CD4-positive, alpha-beta memory T cell (primary cell): ENCODE measurements at regions not wholly inside any gene's neighbourhood (a gene's known extent, or its start where the extent isn't known, plus 50 kb on each side); places are given as distances from the start of the nearest gene placed in this dataset.

Experiments
- CTCF ChIA-PET: fragments of 350-600 bp; sonication (Branson Sonifier 250); formaldehyde crosslinking; loops from one replicate; lab custom pipeline; 2021; ENCODE audit warnings: inconsistent platforms; ENCODE audit not compliant: partially characterized antibody; lab: Charles Lee
- POLR2A ChIA-PET: fragments of 350-600 bp; sonication (Branson Sonifier 250); formaldehyde crosslinking; loops from one replicate; lab custom pipeline; 2021; ENCODE audit not compliant: partially characterized antibody; lab: Charles Lee
- DNase-seq, 5 donors: peaks; one replicate each; pipeline versions ENCODE4 v3.0.0 to v3.0.0-alpha.2; 2020 to 2022; ENCODE audit warnings: mixed read lengths in 1 of 5
- H3K27ac ChIP-seq: one replicate; pipeline ENCODE4 v1.7.0; 2013; ENCODE audit warnings: low read depth, low read length
- H3K27me3 ChIP-seq: 2 replicates; pipeline ENCODE4 v1.7.0; 2013; ENCODE audit warnings: mild to moderate bottlenecking, low read length, moderate library complexity; ENCODE audit not compliant: insufficient read depth
- H3K36me3 ChIP-seq: 2 replicates; pipeline ENCODE4 v1.7.0; 2013; ENCODE audit warnings: mild to moderate bottlenecking, low read length, moderate library complexity; ENCODE audit not compliant: insufficient read depth
- H3K4me1 ChIP-seq: 2 replicates; pipeline ENCODE4 v1.7.0; 2013; ENCODE audit warnings: mild to moderate bottlenecking, low read length, moderate library complexity; ENCODE audit not compliant: insufficient read depth
- H3K4me3 ChIP-seq, 2 donors: one replicate each; pipeline ENCODE4 v1.7.0; 2013; ENCODE audit warnings: low read length in 2 of 2, mild to moderate bottlenecking in 1 of 2
- H3K9me3 ChIP-seq, 2 donors: one replicate each; pipeline ENCODE4 v1.7.0; 2013; ENCODE audit warnings: low read length in 2 of 2, control low read depth in 1 of 2; ENCODE audit not compliant: control insufficient read depth in 1 of 2
- H3K27ac Mint-ChIP-seq, 7 donors: one replicate each; pipeline ENCODE4 v1.8.0; 2020 to 2021; ENCODE audit warnings: mixed read lengths in 7 of 7, mild to moderate bottlenecking in 6 of 7, inconsistent platforms in 3 of 7, moderate library complexity in 3 of 7
- H3K27me3 Mint-ChIP-seq, 2 donors: one replicate each; pipeline ENCODE4 v1.8.0; 2020 to 2021; ENCODE audit warnings: mixed read lengths in 2 of 2
- H3K36me3 Mint-ChIP-seq, 2 donors: one replicate each; pipeline ENCODE4 v1.8.0; 2020 to 2021; ENCODE audit warnings: mixed read lengths in 2 of 2, inconsistent platforms in 1 of 2, mild to moderate bottlenecking in 1 of 2
- H3K4me1 Mint-ChIP-seq, 4 donors: one replicate each; pipeline ENCODE4 v1.8.0; 2020 to 2021; ENCODE audit warnings: mixed read lengths in 4 of 4, mild to moderate bottlenecking in 1 of 4
- H3K4me3 Mint-ChIP-seq, 8 donors: one replicate each; pipeline ENCODE4 v1.8.0; 2020 to 2021; ENCODE audit warnings: mixed read lengths in 8 of 8, mild to moderate bottlenecking in 7 of 8, moderate library complexity in 6 of 8, inconsistent platforms in 3 of 8
- H3K9me3 Mint-ChIP-seq, 8 donors: one replicate each; pipeline ENCODE4 v1.8.0; 2020 to 2021; ENCODE audit warnings: mixed read lengths in 8 of 8, mild to moderate bottlenecking in 5 of 8, inconsistent platforms in 3 of 8, moderate library complexity in 1 of 8
- intact Hi-C: fragments of 100-400 bp; cut with micrococcal nuclease; formaldehyde crosslinking; loops from one replicate; pipeline ENCODE4 v1.15.1; 2023

GRCh38 chr1:79633456-79633855, 626.9 kb upstream of the ADGRL4 start:
- Mint-ChIP-seq H3K4me1 (no peaks in the 10 kb centered on the region), H3K9me3 (peaks cover 0 to 3% (median 0%) of the 10 kb centered on the region in 8 donors), H3K4me3 (no peak overlapping the region), H3K27me3 (no peaks in the 10 kb centered on the region), H3K36me3 (no peaks in the 10 kb centered on the region), H3K27ac (no peak overlapping the region)
- Histone ChIP-seq H3K4me1 (no peaks in the 10 kb centered on the region), H3K36me3 (no peaks in the 10 kb centered on the region), H3K4me3 (no peak overlapping the region), H3K27me3 (no peaks in the 10 kb centered on the region), H3K27ac (no peak overlapping the region), H3K9me3 (no peaks in the 10 kb centered on the region)
- intact Hi-C loops = no loop called here
- POLR2A ChIA-PET = no interaction called here
- CTCF ChIA-PET = no interaction called here
- no peak for DNase-seq

- no peaks in the 10 kb centered on the region for H3K4me1 Mint-ChIP-seq
- Histone ChIP-seq H3K27ac (no peak overlapping the region), H3K4me1 (no peaks in the 10 kb centered on the region), H3K9me3 (no peaks in the 10 kb centered on the region), H3K36me3 (no peaks in the 10 kb centered on the region), H3K27me3 (no peaks in the 10 kb centered on the region), H3K4me3 (no peak overlapping the region)
- peaks cover 0 to 7% (median 0%) of the 10 kb centered on the region in 8 donors for H3K9me3 Mint-ChIP-seq
- ChIA-PET CTCF (no interaction called here), POLR2A (no interaction called here)
- no peak for DNase-seq
- no peak overlapping the region for H3K27ac Mint-ChIP-seq
- no peak overlapping the region for H3K4me3 Mint-ChIP-seq
- intact Hi-C loops = no loop called here
- no peaks in the 10 kb centered on the region for H3K27me3 Mint-ChIP-seq
- H3K36me3 Mint-ChIP-seq = no peaks in the 10 kb centered on the region
Observed at GRCh38 chr1:79629414-79629813, 622.9 kb upstream of the ADGRL4 start.

GRCh38 chr1:79617777-79618176, 611.2 kb upstream of the ADGRL4 start:
- CTCF ChIA-PET = no interaction called here
- H3K27ac ChIP-seq = no peak overlapping the region
- H3K4me3 Mint-ChIP-seq = no peak overlapping the region

GRCh38 chr1:79614762-79615161, 608.2 kb upstream of the ADGRL4 start:
- no peak overlapping the region for H3K27ac ChIP-seq
- CTCF ChIA-PET = no interaction called here
- Mint-ChIP-seq H3K27ac (no peak overlapping the region), H3K4me1 (no peaks in the 10 kb centered on the region), H3K9me3 (peaks cover 0 to 8% (median 2%) of the 10 kb centered on the region in 8 donors), H3K4me3 (no peak overlapping the region), H3K27me3 (no peaks in the 10 kb centered on the region), H3K36me3 (no peaks in the 10 kb centered on the region)
- H3K4me1 ChIP-seq = no peaks in the 10 kb centered on the region
- H3K36me3 ChIP-seq = no peaks in the 10 kb centered on the region
- no peaks in the 10 kb centered on the region for H3K27me3 ChIP-seq
- H3K9me3 ChIP-seq = no peaks in the 10 kb centered on the region
- DNase-seq = no peak
- H3K4me3 ChIP-seq = no peak overlapping the region
- intact Hi-C loops = no loop called here
- POLR2A ChIA-PET = no interaction called here

More at GRCh38 chr1:79617777-79618176, 611.2 kb upstream of the ADGRL4 start:
- H3K9me3 Mint-ChIP-seq = peaks cover 0 to 12% (median 7%) of the 10 kb centered on the region in 8 donors
- no peaks in the 10 kb centered on the region for H3K4me1 Mint-ChIP-seq
- Histone ChIP-seq H3K4me1 (no peaks in the 10 kb centered on the region), H3K27me3 (no peaks in the 10 kb centered on the region), H3K4me3 (no peak overlapping the region), H3K36me3 (no peaks in the 10 kb centered on the region), H3K9me3 (no peaks in the 10 kb centered on the region)
- POLR2A ChIA-PET = no interaction called here
- no peaks in the 10 kb centered on the region for H3K36me3 Mint-ChIP-seq
- H3K27me3 Mint-ChIP-seq = no peaks in the 10 kb centered on the region
- intact Hi-C loops = no loop called here
- no peak for DNase-seq
- no peak overlapping the region for H3K27ac Mint-ChIP-seq

GRCh38 chr1:79614106-79614505, 607.6 kb upstream of the ADGRL4 start:
- POLR2A ChIA-PET = no interaction called here
- Mint-ChIP-seq H3K27me3 (no peaks in the 10 kb centered on the region), H3K4me1 (no peaks in the 10 kb centered on the region), H3K4me3 (no peak overlapping the region), H3K36me3 (no peaks in the 10 kb centered on the region), H3K9me3 (peaks cover 0 to 8% (median 2%) of the 10 kb centered on the region in 8 donors), H3K27ac (no peak overlapping the region)
- no peaks in the 10 kb centered on the region for H3K4me1 ChIP-seq
- DNase-seq = no peak
- H3K27ac ChIP-seq = no peak overlapping the region
- H3K9me3 ChIP-seq = no peaks in the 10 kb centered on the region
- intact Hi-C loops = no loop called here
- no peaks in the 10 kb centered on the region for H3K27me3 ChIP-seq
- CTCF ChIA-PET = no interaction called here
- H3K36me3 ChIP-seq = no peaks in the 10 kb centered on the region
- no peak overlapping the region for H3K4me3 ChIP-seq

- Histone ChIP-seq H3K9me3 (no peaks in the 10 kb centered on the region), H3K27me3 (no peaks in the 10 kb centered on the region), H3K4me1 (no peaks in the 10 kb centered on the region), H3K36me3 (no peaks in the 10 kb centered on the region), H3K4me3 (no peak overlapping the region), H3K27ac (no peak overlapping the region)
- Mint-ChIP-seq H3K27ac (no peak overlapping the region), H3K4me1 (no peaks in the 10 kb centered on the region), H3K4me3 (no peak overlapping the region), H3K27me3 (no peaks in the 10 kb centered on the region), H3K36me3 (no peaks in the 10 kb centered on the region), H3K9me3 (peaks cover 0 to 8% (median under 1%) of the 10 kb centered on the region in 8 donors)
- no peak for DNase-seq
- intact Hi-C loops = no loop called here
- ChIA-PET POLR2A (no interaction called here), CTCF (interaction anchor here (0.8 to 0.9 kb wide), 3 partner anchors 9 to 307 kb away, joined by 3 read pairs; no protein-coding TSS in a partner anchor)
Observed at GRCh38 chr1:79613046-79613445, 606.5 kb upstream of the ADGRL4 start.

- Histone ChIP-seq H3K36me3 (no peaks in the 10 kb centered on the region), H3K9me3 (no peaks in the 10 kb centered on the region), H3K27me3 (no peaks in the 10 kb centered on the region), H3K4me3 (no peak overlapping the region), H3K4me1 (no peaks in the 10 kb centered on the region), H3K27ac (no peak overlapping the region)
- POLR2A ChIA-PET = no interaction called here
- CTCF ChIA-PET = interaction anchor here (1.5 kb wide), 1 partner anchor 8 kb away, joined by 3 read pairs; no protein-coding TSS in a partner anchor
- no peak for DNase-seq
- Mint-ChIP-seq H3K9me3 (peaks cover 0 to 8% (median 4%) of the 10 kb centered on the region in 8 donors), H3K27me3 (no peaks in the 10 kb centered on the region), H3K4me3 (no peak overlapping the region), H3K27ac (no peak overlapping the region), H3K4me1 (no peaks in the 10 kb centered on the region), H3K36me3 (no peaks in the 10 kb centered on the region)
- intact Hi-C loops = no loop called here
Observed at GRCh38 chr1:79604490-79605198, 598.1 kb upstream of the ADGRL4 start.
